ENCODE measurements at regions not wholly inside any gene's neighbourhood (a gene's known extent, or its start where the extent isn't known, plus 50 kb on each side); places are given as distances from the start of the nearest gene placed in this dataset.

DNA sequence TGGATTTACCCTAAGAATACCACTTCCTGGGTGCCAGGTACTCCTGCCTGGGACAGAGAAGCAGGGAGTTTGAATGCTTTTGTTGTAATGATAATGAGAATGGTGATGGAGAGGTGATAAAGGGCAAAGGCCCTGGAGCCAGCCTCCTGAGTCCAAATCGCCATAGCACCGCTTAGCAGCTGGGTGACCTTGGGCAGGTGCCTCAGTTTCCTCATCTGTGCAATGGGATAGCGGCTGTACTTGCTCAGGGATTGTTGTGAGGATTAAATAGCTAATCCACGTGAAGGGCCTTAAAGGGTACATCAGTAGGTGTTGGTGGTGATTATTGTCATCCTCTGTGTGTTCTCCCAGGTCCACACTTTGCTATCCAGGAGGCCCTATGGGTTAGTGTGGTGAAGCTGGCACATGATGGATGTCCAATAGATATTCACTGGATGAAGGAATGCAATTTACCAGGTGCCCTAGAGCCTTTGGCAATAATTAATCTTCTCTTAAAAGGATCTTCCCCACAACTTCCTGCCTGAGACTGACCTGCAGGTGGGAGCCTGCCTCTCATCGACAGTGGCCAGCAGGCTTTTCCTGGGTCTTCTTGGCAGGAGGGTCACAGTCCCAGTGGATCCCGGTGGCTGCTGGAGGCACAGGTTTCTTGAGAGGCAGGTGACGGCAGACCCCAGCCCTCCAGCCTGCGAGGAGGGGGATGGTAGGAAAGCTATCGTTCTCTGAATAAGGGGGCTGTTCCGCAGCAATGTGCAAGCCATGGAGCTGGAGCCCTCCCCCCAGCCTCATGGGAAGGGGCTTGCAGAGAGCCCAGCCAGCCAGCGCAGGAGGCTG, 160.2 kb downstream of the MACROH2A1 start:
- no TSS peak for BruUV-seq (replicated peaks)
- dilution Hi-C loops (cut with MboI; ENCODE audit: extremely low pct_ligation_motif_present, low sequenced_read_pairs) = no loop called here
- H3K4me1 ChIP-seq (ENCODE audit: control insufficient read depth, extremely low read depth, insufficient read depth, low read length) = peaks cover 14% of the 10 kb centered on the region
- H3K9me1 ChIP-seq (replicated peaks; ENCODE audit: control insufficient read depth, extremely low read depth, insufficient read depth, low read length) = no peaks in the 10 kb centered on the region
- H3K9me3 ChIP-seq (replicated peaks; ENCODE audit: control insufficient read depth, insufficient read depth, low read length) = no peaks in the 10 kb centered on the region
- no peaks in the 10 kb centered on the region for H3K36me3 ChIP-seq (ENCODE audit: control insufficient read depth in 2 of 2, extremely low read depth in 1 of 2, insufficient read depth in 2 of 2, low read length in 2 of 2)
- DNase-seq (ENCODE audit: low read depth, low spot score) (no peak), FAIRE-seq (no peak)
- no peak overlapping the region for H3K9ac ChIP-seq (replicated peaks; ENCODE audit: extremely low read depth, insufficient read depth, low read length)
- intact Hi-C loops (cut with micrococcal nuclease) = no loop called here
- H4K20me1 ChIP-seq (replicated peaks; ENCODE audit: control insufficient read depth, extremely low read depth, insufficient read depth, low read length) = no peaks in the 10 kb centered on the region
- H3K4me2 ChIP-seq (ENCODE audit: insufficient read depth, low read length) = no peak overlapping the region
- H3K79me2 ChIP-seq (ENCODE audit: control insufficient read depth, insufficient read depth, low read length) = no peaks in the 10 kb centered on the region
- POLR2A ChIA-PET = no interaction called here
- peaks cover 0 to 3% of the 10 kb centered on the region in 2 experiments for H3K27me3 ChIP-seq (ENCODE audit: control insufficient read depth in 2 of 2, insufficient read depth in 2 of 2, low read length in 2 of 2)
- no peak overlapping the region for H3K4me3 ChIP-seq (replicated peaks in 1 of 3; ENCODE audit: insufficient read depth in 1 of 3, low read depth in 1 of 3, low read length in 3 of 3)
- no peak overlapping the region for H2AFZ ChIP-seq (ENCODE audit: low read depth, low read length)
- CTCF ChIA-PET = interaction anchor here (2.7 kb wide), 1 partner anchor 47 kb away, joined by 9 read pairs; no protein-coding TSS in a partner anchor
- no peak overlapping the region for H3K27ac ChIP-seq (ENCODE audit: insufficient read depth, low read depth, low read length)
- no peak for TF ChIP-seq MYC (IDR thresholded peaks at IDR 0.05; ENCODE audit: low read depth, low read length)
- no peak for TF ChIP-seq JUN (IDR thresholded peaks at IDR 0.05; ENCODE audit: borderline replicate concordance, insufficient read depth, insufficient read length, low read depth)
- TF ChIP-seq POLR2A (IDR thresholded peaks at IDR 0.05; ENCODE audit: low read depth, low read length) = no peak
- TF ChIP-seq CTCF (IDR thresholded peaks at IDR 0.05; ENCODE audit: extremely low read depth in 1 of 2, insufficient read depth in 1 of 2, low read depth in 1 of 2, low read length in 2 of 2) = no peak
- no peak for TF ChIP-seq POLR2AphosphoS5 (IDR thresholded peaks at IDR 0.05; ENCODE audit: insufficient read depth, low read depth, low read length)
- no peak for TF ChIP-seq FOS (IDR thresholded peaks at IDR 0.05; ENCODE audit: borderline replicate concordance, insufficient read depth, low read length)
- no peak for TF ChIP-seq GATA2 (IDR thresholded peaks at IDR 0.05; ENCODE audit: insufficient read depth, insufficient read length, low read depth, low read length)
- no peak for TF ChIP-seq EZH2 (IDR thresholded peaks at IDR 0.05; ENCODE audit: borderline replicate concordance, low read depth, low read length, severe bottlenecking)
- TF ChIP-seq, protein P1, sequence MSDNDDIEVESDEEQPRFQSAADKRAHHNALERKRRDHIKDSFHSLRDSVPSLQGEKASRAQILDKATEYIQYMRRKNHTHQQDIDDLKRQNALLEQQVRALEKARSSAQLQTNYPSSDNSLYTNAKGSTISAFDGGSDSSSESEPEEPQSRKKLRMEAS (IDR thresholded peaks at IDR 0.05; ENCODE audit: insufficient read depth, insufficient read length) = no peak
